ENCODE measurements at regions not wholly inside any gene's neighbourhood (a gene's known extent, or its start where the extent isn't known, plus 50 kb on each side); places are given as distances from the start of the nearest gene placed in this dataset.
"Not testable (repeated sequence)": the region's sequence is repeated elsewhere in the genome, so short reads cannot be mapped to it uniquely, and the experiment has no call there.

- Histone ChIP-seq H3K4me3 (ENCODE audit: low read length in 3 of 3) (no peak overlapping the region), H3K9ac (ENCODE audit: low read length in 3 of 3) (no peak overlapping the region), H3K27me3 (ENCODE audit: control insufficient read depth, insufficient read depth, low read length) (no peaks in the 10 kb centered on the region), H3K9me3 (ENCODE audit: control insufficient read depth in 2 of 3, insufficient read depth in 1 of 3, low read length in 3 of 3) (peaks cover 0 to 7% (median 0%) of the 10 kb centered on the region in 3 donors), H3K27ac (ENCODE audit: low read depth in 2 of 2, low read length in 2 of 2) (no peak overlapping the region), H3K36me3 (ENCODE audit: control insufficient read depth in 2 of 3, insufficient read depth in 3 of 3, low read length in 3 of 3) (no peaks in the 10 kb centered on the region), H3K4me1 (ENCODE audit: control insufficient read depth in 2 of 3, insufficient read depth in 2 of 3, low read depth in 1 of 3, low read length in 3 of 3) (no peaks in the 10 kb centered on the region)
- intact Hi-C loops (cut with DNase I): no loop called here
- DNase-seq (no peak), FAIRE-seq (no peak)
- TF ChIP-seq, protein P1, sequence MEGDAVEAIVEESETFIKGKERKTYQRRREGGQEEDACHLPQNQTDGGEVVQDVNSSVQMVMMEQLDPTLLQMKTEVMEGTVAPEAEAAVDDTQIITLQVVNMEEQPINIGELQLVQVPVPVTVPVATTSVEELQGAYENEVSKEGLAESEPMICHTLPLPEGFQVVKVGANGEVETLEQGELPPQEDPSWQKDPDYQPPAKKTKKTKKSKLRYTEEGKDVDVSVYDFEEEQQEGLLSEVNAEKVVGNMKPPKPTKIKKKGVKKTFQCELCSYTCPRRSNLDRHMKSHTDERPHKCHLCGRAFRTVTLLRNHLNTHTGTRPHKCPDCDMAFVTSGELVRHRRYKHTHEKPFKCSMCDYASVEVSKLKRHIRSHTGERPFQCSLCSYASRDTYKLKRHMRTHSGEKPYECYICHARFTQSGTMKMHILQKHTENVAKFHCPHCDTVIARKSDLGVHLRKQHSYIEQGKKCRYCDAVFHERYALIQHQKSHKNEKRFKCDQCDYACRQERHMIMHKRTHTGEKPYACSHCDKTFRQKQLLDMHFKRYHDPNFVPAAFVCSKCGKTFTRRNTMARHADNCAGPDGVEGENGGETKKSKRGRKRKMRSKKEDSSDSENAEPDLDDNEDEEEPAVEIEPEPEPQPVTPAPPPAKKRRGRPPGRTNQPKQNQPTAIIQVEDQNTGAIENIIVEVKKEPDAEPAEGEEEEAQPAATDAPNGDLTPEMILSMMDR (IDR thresholded peaks at IDR 0.05; ENCODE audit: borderline replicate concordance, extremely low read depth, insufficient read depth): no peak
Observed at GRCh38 chr1:118459871-118460270, 274.8 kb upstream of the SPAG17 start.

DNA sequence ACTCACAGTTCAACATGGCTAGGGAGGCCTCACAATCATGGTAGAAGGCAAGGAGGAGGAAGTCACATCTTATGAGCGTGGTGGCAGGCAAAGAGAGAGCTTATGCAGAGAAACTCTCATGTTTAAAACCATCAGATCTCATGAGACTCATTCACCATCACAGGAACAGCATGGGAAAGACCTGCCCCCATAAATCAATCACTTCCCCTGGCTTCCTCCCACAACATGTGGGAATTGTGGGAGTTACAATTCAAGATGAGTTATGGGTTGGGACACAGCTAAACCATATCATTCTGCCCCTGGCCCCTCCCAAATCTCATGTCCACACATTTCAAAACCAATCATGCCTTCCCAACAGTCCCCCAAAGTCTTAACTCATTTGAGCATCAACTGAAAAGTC, 268.8 kb upstream of the SPAG17 start:
- intact Hi-C loops (cut with DNase I); FAIRE-seq; H3K4me1 ChIP-seq (ENCODE audit: control insufficient read depth in 2 of 3, insufficient read depth in 2 of 3, low read depth in 1 of 3, low read length in 3 of 3); H3K27me3 ChIP-seq (ENCODE audit: control insufficient read depth, insufficient read depth, low read length); H3K9ac ChIP-seq (ENCODE audit: low read length in 3 of 3); H3K36me3 ChIP-seq (ENCODE audit: control insufficient read depth in 2 of 3, insufficient read depth in 3 of 3, low read length in 3 of 3); H3K9me3 ChIP-seq (ENCODE audit: control insufficient read depth in 2 of 3, insufficient read depth in 1 of 3, low read length in 3 of 3); H3K4me3 ChIP-seq (ENCODE audit: low read length in 3 of 3); H3K27ac ChIP-seq (ENCODE audit: low read depth in 2 of 2, low read length in 2 of 2): not testable (repeated sequence)
- DNase-seq: peak in 4 of 5 donors; percentile 47 to 67 (median 52)

- FAIRE-seq (no peak), DNase-seq (no peak)
- H3K27ac ChIP-seq (ENCODE audit: low read depth in 2 of 2, low read length in 2 of 2): no peak overlapping the region
- no peak overlapping the region for H3K4me3 ChIP-seq (ENCODE audit: low read length in 3 of 3)
- intact Hi-C loops (cut with DNase I): no loop called here
- H3K27me3 ChIP-seq (ENCODE audit: control insufficient read depth, insufficient read depth, low read length): no peaks in the 10 kb centered on the region
- TF ChIP-seq, protein P1 (IDR thresholded peaks at IDR 0.05; ENCODE audit: borderline replicate concordance, extremely low read depth, insufficient read depth): no peak
- H3K9ac ChIP-seq (ENCODE audit: low read length in 3 of 3): no peak overlapping the region
- no peaks in the 10 kb centered on the region for H3K36me3 ChIP-seq (ENCODE audit: control insufficient read depth in 2 of 3, insufficient read depth in 3 of 3, low read length in 3 of 3)
- no peaks in the 10 kb centered on the region for H3K4me1 ChIP-seq (ENCODE audit: control insufficient read depth in 2 of 3, insufficient read depth in 2 of 3, low read depth in 1 of 3, low read length in 3 of 3)
- peaks cover 0 to 5% (median 0%) of the 10 kb centered on the region in 3 donors for H3K9me3 ChIP-seq (ENCODE audit: control insufficient read depth in 2 of 3, insufficient read depth in 1 of 3, low read length in 3 of 3)
Observed at GRCh38 chr1:118445156-118445555, 260.1 kb upstream of the SPAG17 start.

DNA sequence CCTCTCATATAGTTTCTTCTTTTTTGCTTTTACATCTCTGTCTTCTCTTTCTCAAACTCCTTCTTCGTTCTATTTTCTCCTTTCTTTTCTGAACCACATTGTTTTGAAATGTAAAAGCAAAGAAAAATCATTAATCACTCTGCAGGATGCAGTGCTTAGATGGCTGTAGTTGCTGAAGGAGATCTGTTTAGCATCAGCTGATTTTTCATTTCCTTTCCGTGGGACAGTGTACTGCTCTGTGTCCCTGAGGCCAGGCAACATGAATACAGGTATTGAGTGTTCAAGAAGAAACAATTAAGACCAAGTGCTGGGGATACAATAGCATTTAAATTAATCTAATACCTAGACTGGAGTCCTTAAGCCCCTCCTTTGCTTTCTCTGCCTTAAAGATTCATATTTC, 257.2 kb upstream of the SPAG17 start:
- intact Hi-C loops (cut with DNase I): no loop called here
- no peaks in the 10 kb centered on the region for H3K36me3 ChIP-seq (ENCODE audit: control insufficient read depth in 2 of 3, insufficient read depth in 3 of 3, low read length in 3 of 3)
- H3K27me3 ChIP-seq (ENCODE audit: control insufficient read depth, insufficient read depth, low read length): no peaks in the 10 kb centered on the region
- H3K9ac ChIP-seq (ENCODE audit: low read length in 3 of 3): no peak overlapping the region
- H3K27ac ChIP-seq (ENCODE audit: low read depth in 2 of 2, low read length in 2 of 2): no peak overlapping the region
- TF ChIP-seq, protein P1 (IDR thresholded peaks at IDR 0.05; ENCODE audit: borderline replicate concordance, extremely low read depth, insufficient read depth): no peak
- DNase-seq: no peak
- peaks cover 0 to 3% (median 0%) of the 10 kb centered on the region in 3 donors for H3K9me3 ChIP-seq (ENCODE audit: control insufficient read depth in 2 of 3, insufficient read depth in 1 of 3, low read length in 3 of 3)
- FAIRE-seq: no peak
- H3K4me1 ChIP-seq (ENCODE audit: control insufficient read depth in 2 of 3, insufficient read depth in 2 of 3, low read depth in 1 of 3, low read length in 3 of 3): no peaks in the 10 kb centered on the region
- no peak overlapping the region for H3K4me3 ChIP-seq (ENCODE audit: low read length in 3 of 3)

All from kidney (tissue), 13 donors.